Ovary (tissue), 3 donors: ENCODE measurements at regions not wholly inside any gene's neighbourhood (a gene's known extent, or its start where the extent isn't known, plus 50 kb on each side); places are given as distances from the start of the nearest gene placed in this dataset.

Experiments used
- CTCF ChIP-seq, 3 donors: fragments of 450-650 bp in 2 of 3; fragments of 200-600 bp in 1 of 3; IDR thresholded peaks; one replicate each; pipeline versions ENCODE4 v1.5.1 to v1.8.0; 2016 to 2022; ENCODE audit warnings: antibody characterized with exemption in 3 of 3, mild to moderate bottlenecking in 1 of 3
- EP300 ChIP-seq: sonication (generic); formaldehyde crosslinking; IDR thresholded peaks from one replicate; pipeline ENCODE4 v1.6.1; 2017; ENCODE audit warnings: antibody characterized with exemption
- POLR2A ChIP-seq: fragments of 450-650 bp; IDR thresholded peaks from one replicate; pipeline ENCODE4 v1.6.1; 2017; ENCODE audit warnings: antibody characterized with exemption, mild to moderate bottlenecking, moderate library complexity
- donor health status: DM: no; HTN: no; CAD: no.

GRCh38 chr5:104367978-104368377, 805.4 kb upstream of the NUDT12 start:
- TF ChIP-seq CTCF (IDR thresholded peaks at IDR 0.05), result no peak
- TF ChIP-seq EP300, result no peak
- no peak for TF ChIP-seq POLR2A
